GM21619 (cell line): ENCODE measurements at regions not wholly inside any gene's neighbourhood (a gene's known extent, or its start where the extent isn't known, plus 50 kb on each side); places are given as distances from the start of the nearest gene placed in this dataset.

Experiments used
- ATAC-seq: cut with Tn5 transposase; IDR thresholded peaks from one replicate; pipeline ENCODE4 v1.9.1; 2021; ENCODE audit not compliant: unreplicated experiment

- no peak for ATAC-seq
Observed at GRCh38 chr13:59201841-59202240, 961.9 kb downstream of the DIAPH3 start.

DNA sequence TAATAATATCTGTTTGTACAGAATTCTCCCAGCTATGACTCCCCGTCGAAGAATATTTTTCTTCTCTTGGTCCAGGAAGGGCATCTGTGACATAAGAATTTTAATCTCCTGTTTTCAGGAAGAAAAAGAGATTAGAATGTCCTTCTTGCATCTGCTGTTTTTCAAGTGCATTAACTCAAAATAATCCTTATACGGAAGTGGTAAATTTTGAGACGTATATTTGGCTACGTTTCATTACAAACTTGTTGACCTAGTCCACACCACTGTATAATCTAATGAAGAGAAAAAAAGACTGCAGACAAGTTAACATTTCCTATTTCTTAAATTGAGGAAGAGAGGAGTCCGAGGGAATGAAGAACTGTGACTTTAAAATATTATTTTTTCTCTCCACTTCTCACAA is 959.9 kb downstream of the DIAPH3 start:
- ATAC-seq: no peak

DNA sequence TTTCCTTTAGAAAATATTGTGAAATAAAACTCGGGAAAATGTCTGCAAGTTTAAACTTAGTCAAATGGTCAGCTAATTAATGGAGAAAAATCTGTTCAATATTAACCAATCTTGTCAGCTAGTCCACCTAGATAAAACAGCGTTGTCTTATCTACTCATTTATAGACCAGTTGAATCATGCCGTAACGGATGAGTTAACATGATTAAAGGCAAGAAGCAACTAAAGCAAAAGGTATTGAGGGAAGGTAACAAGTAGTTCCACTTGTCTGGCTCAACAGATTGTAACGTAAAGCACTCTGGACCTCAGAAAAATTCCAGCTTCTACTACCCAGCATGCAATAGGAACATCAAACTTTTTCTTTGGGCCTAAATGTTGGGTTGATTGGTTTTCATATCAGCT is 958.2 kb downstream of the DIAPH3 start:
- no peak for ATAC-seq

DNA sequence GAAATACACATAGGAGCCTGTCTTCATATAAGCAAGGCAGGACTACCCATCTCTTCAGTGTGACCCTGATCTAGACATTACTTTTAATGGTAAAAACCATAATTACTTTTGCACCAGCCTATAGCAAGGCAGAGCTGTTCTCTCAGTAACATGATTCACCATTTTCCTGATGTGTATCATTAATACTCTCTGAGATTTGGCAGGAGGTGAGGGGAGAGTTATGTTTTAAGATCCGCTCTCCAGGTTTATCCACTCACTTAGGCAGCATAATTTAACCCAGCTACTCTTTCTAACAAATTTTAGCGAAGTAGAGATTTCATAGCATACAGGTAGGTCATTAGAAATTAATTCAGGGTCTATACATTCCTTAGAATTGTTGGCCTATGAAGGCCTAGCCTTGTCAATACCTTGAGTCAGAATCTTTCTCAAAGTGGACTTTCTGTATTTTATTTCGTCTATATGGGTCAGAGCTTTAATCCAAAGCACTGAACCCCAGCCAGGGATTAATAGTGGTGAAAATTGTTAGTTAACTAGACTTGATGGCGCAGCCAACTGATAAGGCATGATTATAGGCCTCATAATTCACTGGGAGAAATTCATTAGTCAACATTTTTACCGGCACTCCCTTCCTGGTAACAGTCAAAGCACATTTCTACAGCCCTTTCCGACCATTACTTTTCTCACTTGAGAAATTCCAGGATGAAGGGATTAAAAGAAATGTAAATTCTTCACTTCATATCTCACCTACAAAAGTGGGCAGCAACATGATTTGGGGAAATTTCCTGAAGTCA is 955.1 kb downstream of the DIAPH3 start:
- no peak for ATAC-seq

- no peak for ATAC-seq
Observed at GRCh38 chr13:59210543-59210942, 953.2 kb downstream of the DIAPH3 start.

- no peak for ATAC-seq
Observed at GRCh38 chr13:59211606-59212005, 952.1 kb downstream of the DIAPH3 start.

DNA sequence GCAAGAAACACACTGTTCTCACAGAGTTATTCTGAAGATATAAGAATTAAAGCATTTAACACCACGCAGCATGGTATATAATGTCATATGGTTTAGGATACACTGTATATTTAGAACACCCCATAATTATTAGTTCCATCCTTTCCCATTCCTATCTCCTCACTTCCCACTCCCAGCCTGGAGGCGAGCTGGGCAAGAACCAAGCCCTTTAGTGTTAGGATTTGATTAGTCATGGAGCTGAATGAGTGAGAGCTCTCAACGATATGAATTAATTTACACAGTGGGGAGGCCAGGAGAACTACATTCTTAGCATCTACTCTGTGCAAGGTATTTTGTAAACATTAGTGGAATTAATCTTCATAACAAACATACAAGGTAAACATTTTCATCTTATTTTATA is 934.3 kb downstream of the DIAPH3 start:
- no peak for ATAC-seq

GRCh38 chr13:59229861-59230260 is 933.9 kb downstream of the DIAPH3 start:
- ATAC-seq: no peak

DNA sequence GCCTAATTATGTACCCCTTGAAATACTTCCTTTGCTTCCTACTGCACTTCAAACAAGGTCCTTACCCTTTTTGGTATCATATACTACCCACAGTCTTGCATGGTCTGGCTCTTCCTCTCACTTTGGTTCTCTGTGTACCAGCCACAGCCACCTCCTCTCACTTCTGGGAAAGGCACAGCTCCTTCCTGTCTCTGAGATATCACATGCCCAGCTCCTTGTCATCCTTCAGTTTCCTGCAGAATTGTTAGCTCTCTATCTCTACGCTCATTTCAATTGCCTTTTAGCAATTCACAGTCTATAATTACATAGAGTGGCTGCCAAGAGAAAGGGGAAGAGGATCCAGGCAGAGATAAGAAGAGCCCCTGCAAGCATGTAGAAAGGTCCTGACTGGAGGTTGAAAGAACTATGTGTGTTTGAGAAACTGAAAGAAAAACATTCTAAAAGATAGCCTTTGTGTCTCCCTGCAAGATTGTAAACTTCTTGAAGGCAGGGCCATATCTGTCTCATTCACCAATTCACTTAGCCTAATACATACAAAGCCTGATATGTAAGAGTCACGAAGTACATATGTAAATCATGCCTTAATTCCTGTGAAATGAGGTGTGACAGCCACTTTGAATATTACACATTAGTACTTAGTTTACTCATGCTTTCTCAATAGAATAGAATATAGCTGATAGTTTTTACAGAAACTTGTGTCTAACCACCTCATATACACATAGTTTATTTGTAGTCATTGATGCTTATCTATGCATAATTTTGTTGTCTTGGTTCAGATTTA is 933.1 kb downstream of the DIAPH3 start:
- no peak for ATAC-seq

DNA sequence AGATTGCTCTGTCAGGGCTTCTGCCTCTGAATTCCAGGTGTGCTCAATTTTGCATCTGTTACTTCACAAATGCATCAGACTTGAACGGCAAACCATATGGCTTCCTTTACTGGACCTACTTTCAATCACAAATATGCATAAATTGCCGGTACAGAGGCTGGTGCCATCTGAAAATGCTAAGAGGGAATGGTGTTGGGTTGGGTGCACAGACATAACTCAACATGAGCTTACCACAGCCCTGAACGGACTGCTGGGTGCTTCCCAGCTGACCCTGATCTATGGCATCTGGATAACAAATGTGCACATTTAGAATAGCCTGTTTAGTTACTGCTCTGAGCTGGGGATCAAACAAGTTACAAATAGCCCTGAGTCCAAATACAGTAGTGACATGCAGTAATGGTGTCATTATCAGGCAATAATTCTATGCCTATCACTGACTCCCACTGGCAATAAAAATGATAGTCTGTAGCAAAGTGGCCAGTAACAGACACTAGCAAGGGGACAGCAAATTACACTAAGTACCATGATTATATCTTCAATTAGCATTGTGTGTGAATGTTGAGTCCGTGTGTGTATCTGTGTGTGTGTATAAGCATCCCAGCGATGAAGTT is 927.3 kb downstream of the DIAPH3 start:
- ATAC-seq: no peak

DNA sequence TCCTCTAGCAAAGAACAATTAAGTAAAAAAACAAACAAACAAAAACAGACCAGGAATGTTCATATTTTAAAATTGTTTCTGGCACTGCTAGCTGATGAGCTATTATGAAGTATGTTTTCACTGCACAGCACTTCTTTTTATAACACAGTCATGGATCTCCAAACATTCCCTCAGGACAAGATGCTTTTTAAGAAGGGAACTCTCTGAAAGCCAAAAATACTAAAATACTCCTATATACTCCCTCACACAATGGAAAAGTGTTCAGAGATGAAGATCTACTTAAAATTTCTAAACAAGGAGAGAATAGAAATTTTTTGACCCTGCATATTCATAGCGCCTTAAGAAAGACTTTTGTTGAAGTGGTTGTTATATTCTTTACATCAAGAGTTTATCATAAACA is 926.8 kb downstream of the DIAPH3 start:
- no peak for ATAC-seq

GRCh38 chr13:59247171-59247570 is 916.6 kb downstream of the DIAPH3 start:
- ATAC-seq: no peak

DNA sequence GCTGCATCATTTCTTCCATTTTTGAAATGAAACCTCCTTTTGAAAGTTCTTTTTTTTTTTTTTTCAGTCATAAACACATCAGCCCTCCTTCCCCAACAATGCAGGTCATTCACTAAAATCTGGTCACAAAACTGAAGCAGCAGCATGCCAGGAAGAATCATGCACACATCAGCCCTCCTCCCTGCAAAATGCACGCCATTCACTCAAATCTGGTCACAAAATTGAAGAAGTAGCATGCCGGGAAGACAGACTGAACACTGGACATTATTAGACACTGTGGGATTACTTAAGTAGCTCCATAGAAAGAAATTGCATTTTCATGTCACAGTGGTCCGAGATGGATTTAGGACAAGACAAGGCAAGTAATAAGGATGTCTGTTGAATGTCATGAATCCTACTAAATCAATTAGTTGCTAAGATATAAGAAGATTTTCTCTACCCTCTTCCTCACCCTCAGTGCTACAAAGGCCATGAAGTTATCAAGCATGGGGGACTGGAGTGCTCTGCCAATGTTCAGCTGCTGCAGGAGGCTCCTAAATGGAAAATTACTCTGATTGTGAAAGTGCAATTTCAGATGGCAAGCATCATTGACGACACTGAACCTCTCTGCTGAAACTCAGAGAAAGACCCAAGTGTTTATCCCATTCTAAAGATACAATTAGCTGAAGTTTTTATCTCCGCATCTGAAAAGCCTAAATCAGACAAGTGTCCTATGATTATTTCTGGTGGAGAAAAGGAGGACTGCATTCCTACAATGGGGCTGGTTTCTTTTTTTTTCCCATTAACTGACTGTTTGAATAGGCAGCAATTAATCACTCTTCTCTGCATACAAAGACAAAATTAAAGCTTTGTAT is 913.2 kb downstream of the DIAPH3 start:
- ATAC-seq: no peak

DNA sequence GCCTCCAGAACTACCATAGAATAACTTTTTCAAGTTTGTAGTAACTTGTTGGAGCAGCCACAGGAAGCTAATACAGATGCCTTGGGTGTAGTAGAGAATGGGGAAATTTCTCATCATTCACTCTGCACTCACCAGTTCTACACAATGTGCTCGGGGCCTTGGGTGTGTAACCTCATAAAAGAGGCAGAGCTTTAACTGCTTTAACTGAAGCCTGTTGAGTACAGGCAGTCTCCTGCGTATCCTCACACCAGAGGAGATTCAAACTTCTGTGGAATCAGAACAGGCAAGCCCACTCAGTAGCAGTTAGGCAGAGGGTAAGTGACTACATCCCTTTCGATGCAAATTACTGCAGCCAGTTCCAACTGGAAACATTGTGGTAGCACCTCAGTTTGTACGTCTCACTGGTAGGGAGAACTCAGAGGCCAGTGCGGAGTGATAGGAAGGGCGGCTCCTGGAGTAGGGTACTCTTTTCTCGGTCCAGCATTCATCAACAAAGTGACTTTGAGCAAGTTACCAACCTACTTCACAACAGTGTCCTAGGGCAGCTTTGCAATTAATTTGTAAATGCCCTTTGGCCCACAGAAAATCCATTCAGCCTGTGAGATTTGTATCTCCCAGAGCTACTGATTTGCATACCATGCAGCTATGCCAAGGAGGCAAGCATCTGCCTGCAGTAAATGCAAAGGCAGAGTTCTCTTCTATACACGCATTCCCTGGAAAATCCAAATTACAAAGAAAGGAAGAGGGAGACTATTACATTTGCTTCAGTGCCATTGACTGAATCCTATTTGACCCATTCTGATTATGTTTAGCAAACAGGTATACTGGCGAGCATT is 904.3 kb downstream of the DIAPH3 start:
- ATAC-seq: no peak

DNA sequence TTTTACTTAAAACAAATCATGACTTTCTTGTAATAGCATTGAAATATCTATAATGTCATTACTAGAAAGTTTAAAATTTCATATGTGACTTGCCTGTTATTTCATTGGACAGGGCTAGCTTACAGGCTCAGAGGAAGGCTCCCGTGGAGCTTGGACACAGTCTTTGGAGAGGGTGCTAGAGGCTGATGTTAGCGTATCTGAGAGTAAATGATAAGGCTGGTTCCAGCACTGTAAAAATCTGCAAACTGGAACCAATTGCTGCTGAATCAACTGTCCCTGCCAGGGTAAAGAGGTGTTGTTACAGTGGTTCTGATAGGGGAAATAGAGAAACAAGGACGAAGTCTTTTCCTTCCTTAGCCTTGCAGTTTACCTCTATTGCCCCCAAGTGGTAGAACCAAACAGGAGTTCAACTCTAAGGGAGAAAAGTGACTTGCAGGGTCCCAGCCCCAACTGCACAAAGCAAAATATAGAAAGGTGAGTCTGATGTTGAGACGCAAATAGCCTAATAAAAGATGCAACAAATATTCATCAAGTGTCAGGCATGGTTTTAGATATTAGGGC is 901.7 kb downstream of the DIAPH3 start:
- ATAC-seq: no peak

DNA sequence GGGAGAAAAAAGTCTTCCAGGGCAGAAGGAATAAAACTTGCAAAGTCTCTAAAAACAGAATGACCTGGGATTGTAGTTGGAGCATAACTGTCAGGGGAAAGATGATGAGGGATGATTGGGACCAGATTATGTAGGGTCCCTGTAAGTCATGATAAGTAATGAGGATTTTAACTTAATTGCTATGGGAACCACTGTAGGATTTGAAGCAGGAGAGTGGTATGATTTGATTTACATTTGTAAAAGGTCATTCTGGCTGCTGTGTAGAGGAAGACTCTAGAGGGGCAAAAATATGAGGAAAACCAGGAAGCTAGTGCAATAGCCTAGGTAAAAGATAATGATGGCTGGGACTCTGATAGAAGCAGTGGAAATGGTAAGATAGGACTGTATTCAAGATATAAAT is 900.2 kb downstream of the DIAPH3 start:
- ATAC-seq: no peak

DNA sequence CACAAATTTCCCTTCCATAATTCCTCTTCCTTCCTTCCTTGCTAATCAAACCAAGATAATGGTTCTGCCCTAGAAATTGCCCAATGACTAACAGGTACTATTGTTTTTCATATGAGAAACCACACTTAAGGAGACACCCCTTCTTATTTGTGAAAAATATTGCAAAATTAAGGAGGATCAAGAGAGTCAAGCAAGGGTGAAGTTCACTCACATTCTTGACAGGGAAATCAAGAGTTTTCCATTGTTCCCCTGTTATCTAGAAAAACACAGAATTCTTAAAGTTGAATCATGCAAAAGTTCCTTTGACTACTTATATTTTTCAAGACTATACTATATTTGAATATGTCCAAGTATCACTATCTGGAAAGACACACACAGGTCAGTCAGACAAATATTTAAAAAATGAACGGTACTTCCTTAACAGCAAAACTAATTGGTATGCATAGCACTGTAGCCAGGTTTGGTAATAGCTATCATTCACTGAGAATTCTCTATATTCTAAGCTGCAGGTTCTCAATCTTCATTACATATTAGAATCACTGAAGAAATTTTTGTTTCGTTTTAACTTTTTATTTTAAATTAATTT is 897.2 kb downstream of the DIAPH3 start:
- ATAC-seq: no peak

DNA sequence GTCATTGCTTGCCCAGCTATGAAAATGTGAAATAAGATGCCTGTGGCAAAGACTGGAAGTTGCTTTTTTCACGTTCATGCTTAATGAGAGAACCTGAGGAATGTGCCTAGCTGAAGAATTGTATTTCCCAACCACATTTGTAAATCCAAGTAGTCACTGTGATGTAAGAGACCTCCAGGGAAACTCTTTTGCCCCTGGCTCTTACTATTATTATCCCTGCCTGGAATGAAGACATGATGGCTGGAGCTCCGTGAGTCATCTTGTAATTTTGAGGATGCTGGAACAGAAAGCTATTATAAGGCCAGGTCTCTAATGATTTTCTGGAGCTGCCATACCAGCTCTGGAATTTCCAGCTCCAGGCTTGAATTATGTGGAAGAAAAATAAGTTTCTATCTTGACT is 894.3 kb downstream of the DIAPH3 start:
- ATAC-seq: no peak

- no peak for ATAC-seq
Observed at GRCh38 chr13:59270327-59270726, 893.4 kb downstream of the DIAPH3 start.
